PC-9 (cell line): ENCODE measurements at regions not wholly inside any gene's neighbourhood (a gene's known extent, or its start where the extent isn't known, plus 50 kb on each side); places are given as distances from the start of the nearest gene placed in this dataset.

ENCODE experiments used
- BruUV-seq: library from RNA; stranded (reverse); fragments of 400-500 nt; replicated peaks from 2 replicates; lab custom pipeline; 2021; lab: Mats Ljungman, UMichigan
- CTCF ChIA-PET: fragments of 300-600 bp; sonication (Branson Sonifier 250); formaldehyde crosslinking; loops from one replicate; lab custom pipeline; 2022; ENCODE audit warnings: antibody characterized with exemption; lab: Charles Lee
- POLR2A ChIA-PET: fragments of 300-600 bp; sonication (Branson Sonifier 250); formaldehyde crosslinking; loops from one replicate; lab custom pipeline; 2022; ENCODE audit warnings: antibody characterized with exemption; ENCODE audit not compliant: unreplicated experiment; lab: Charles Lee
- DNase-seq, 2 experiments: peaks; one replicate each; pipeline versions ENCODE4 v3.0.0 to v3.0.0-alpha.2; 2015 to 2022; ENCODE audit warnings: mixed read lengths in 1 of 2
- H2AFZ ChIP-seq: fragments of 200-600 bp; sonication (generic); 2 replicates; pipeline ENCODE4 v1.8.1; 2017; ENCODE audit warnings: antibody characterized with exemption
- H3F3A ChIP-seq: fragments of 200-600 bp; sonication (generic); 2 replicates; pipeline ENCODE4 v1.8.1; 2017; ENCODE audit warnings: antibody characterized with exemption, mild to moderate bottlenecking, low read depth; ENCODE audit not compliant: insufficient read depth
- H3K27ac ChIP-seq: fragments of 200-600 bp; sonication (generic); 2 replicates; pipeline ENCODE4 v1.6.1; 2016; ENCODE audit warnings: mixed run types
- H3K27me3 ChIP-seq: fragments of 200-600 bp; sonication (generic); 2 replicates; pipeline ENCODE4 v1.6.1; 2016; ENCODE audit warnings: low read depth, mixed run types; ENCODE audit not compliant: insufficient read depth
- H3K36me3 ChIP-seq: fragments of 200-600 bp; sonication (generic); 2 replicates; pipeline ENCODE4 v1.6.1; 2016; ENCODE audit warnings: low read depth, mixed run types
- H3K4me1 ChIP-seq: fragments of 200-600 bp; sonication (generic); replicated peaks from 2 replicates; pipeline ENCODE4 v1.6.1; 2016; ENCODE audit warnings: mixed run types; ENCODE audit not compliant: insufficient read depth
- H3K4me2 ChIP-seq: fragments of 200-600 bp; sonication (generic); 2 replicates; pipeline ENCODE4 v1.6.1; 2017; ENCODE audit warnings: mixed run types
- H3K4me3 ChIP-seq: fragments of 200-600 bp; sonication (generic); 2 replicates; pipeline ENCODE4 v1.6.1; 2016; ENCODE audit warnings: mixed run types
- H3K79me2 ChIP-seq: fragments of 200-600 bp; sonication (generic); 2 replicates; pipeline ENCODE4 v1.6.1; 2017; ENCODE audit warnings: low read depth, mixed run types
- H3K9me2 ChIP-seq: fragments of 200-600 bp; sonication (generic); 2 replicates; pipeline ENCODE4 v1.8.1; 2017; ENCODE audit warnings: mild to moderate bottlenecking; ENCODE audit not compliant: insufficient read depth
- H3K9me3 ChIP-seq: fragments of 200-600 bp; sonication (generic); 2 replicates; pipeline ENCODE4 v1.8.1; 2016; ENCODE audit warnings: low read depth; ENCODE audit not compliant: insufficient read depth
- H4K20me1 ChIP-seq: fragments of 200-600 bp; sonication (generic); 2 replicates; pipeline ENCODE4 v1.8.1; 2017; ENCODE audit not compliant: insufficient read depth
- CTCF ChIP-seq: fragments of 200-600 bp; sonication (generic); conservative IDR thresholded peaks from 2 replicates; pipeline ENCODE4 v1.6.1; 2017; ENCODE audit warnings: mixed run types, antibody characterized with exemption, mild to moderate bottlenecking, moderate library complexity
- EZH2 ChIP-seq: fragments of 200-600 bp; sonication (generic); IDR thresholded peaks from 2 replicates; pipeline ENCODE4 v1.8.0; 2017; ENCODE audit warnings: antibody characterized with exemption, low read depth
- intact Hi-C: fragments of 100-400 bp; cut with micrococcal nuclease; formaldehyde crosslinking; loops from one replicate; pipeline ENCODE4 v1.10.0; 2022; ENCODE audit not compliant: unreplicated experiment

GRCh38 chr7:47092336-47092735 is 489.6 kb downstream of the TNS3 start:
- ChIA-PET POLR2A (interaction anchor here (0.6 kb wide), 1 partner anchor 13 kb away, joined by 3 read pairs; no protein-coding TSS in a partner anchor), CTCF (no interaction called here)
- intact Hi-C loops = no loop called here
- Histone ChIP-seq H3K9me2 (no peaks in the 10 kb centered on the region), H3K79me2 (no peaks in the 10 kb centered on the region), H3K27ac (no peak overlapping the region), H3K27me3 (no peaks in the 10 kb centered on the region), H3K4me3 (no peak overlapping the region), H3K4me2 (no peak overlapping the region), H2AFZ (no peak overlapping the region), H3K4me1 (no peaks in the 10 kb centered on the region), H3F3A (no peaks in the 10 kb centered on the region), H3K9me3 (no peaks in the 10 kb centered on the region), H4K20me1 (no peaks in the 10 kb centered on the region), H3K36me3 (no peaks in the 10 kb centered on the region)
- BruUV-seq = no TSS peak
- TF ChIP-seq CTCF (no peak), EZH2 (no peak)
- DNase-seq = no peak

- Histone ChIP-seq H3K79me2 (no peaks in the 10 kb centered on the region), H3K27me3 (no peaks in the 10 kb centered on the region), H3K9me3 (no peaks in the 10 kb centered on the region), H4K20me1 (no peaks in the 10 kb centered on the region), H3K9me2 (no peaks in the 10 kb centered on the region), H3F3A (no peaks in the 10 kb centered on the region), H3K4me2 (no peak overlapping the region), H3K27ac (no peak overlapping the region), H3K36me3 (no peaks in the 10 kb centered on the region), H3K4me3 (no peak overlapping the region), H2AFZ (no peak overlapping the region), H3K4me1 (no peaks in the 10 kb centered on the region)
- CTCF ChIA-PET = no interaction called here
- TF ChIP-seq EZH2 (no peak), CTCF (no peak)
- POLR2A ChIA-PET = interaction anchor here (0.6 kb wide), 1 partner anchor 175 kb away, joined by 3 read pairs; no protein-coding TSS in a partner anchor
- no peak for DNase-seq
- no TSS peak for BruUV-seq
- intact Hi-C loops = no loop called here
Measured at GRCh38 chr7:47091141-47091540, 490.8 kb downstream of the TNS3 start.

DNA sequence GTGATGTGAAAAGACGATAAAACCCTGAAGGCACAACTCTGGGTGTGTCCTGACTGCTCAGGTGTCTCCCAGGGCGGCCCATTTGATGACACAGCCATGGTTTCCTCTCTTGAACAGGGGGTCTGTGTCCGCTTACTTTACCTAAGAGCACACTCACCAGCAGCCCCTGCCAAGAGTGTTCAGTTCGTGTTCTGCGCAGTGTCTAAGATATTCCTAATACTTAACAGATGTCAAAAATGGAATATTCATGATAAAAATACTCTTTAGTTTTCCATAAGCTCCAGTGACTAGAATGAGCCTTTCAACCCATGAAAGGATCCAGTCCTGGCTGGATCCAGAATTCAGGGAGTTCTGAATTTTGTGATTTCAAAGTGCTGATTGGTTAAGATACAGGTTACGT is 492.4 kb downstream of the TNS3 start:
- Histone ChIP-seq H3F3A (no peaks in the 10 kb centered on the region), H3K4me1 (no peaks in the 10 kb centered on the region), H4K20me1 (no peaks in the 10 kb centered on the region), H2AFZ (no peak overlapping the region), H3K79me2 (no peaks in the 10 kb centered on the region), H3K27ac (no peak overlapping the region), H3K36me3 (no peaks in the 10 kb centered on the region), H3K27me3 (no peaks in the 10 kb centered on the region), H3K4me2 (no peak overlapping the region), H3K4me3 (no peak overlapping the region), H3K9me3 (no peaks in the 10 kb centered on the region), H3K9me2 (no peaks in the 10 kb centered on the region)
- POLR2A ChIA-PET = no interaction called here
- CTCF ChIA-PET = no interaction called here
- no peak for DNase-seq
- BruUV-seq = no TSS peak
- TF ChIP-seq EZH2 = no peak
- no peak for TF ChIP-seq CTCF
- intact Hi-C loops = loop anchor here (1.0 to 10.0 kb wide), 5 partner anchors 185 to 1166 kb away; no protein-coding TSS in a partner anchor
